ENCODE measurements at regions not wholly inside any gene's neighbourhood (a gene's known extent, or its start where the extent isn't known, plus 50 kb on each side); places are given as distances from the start of the nearest gene placed in this dataset.

GRCh38 chr5:107074996-107075395 is 595.7 kb downstream of the EFNA5 start:
- Histone ChIP-seq H3K9me3 (ENCODE audit: low read length) (no peaks in the 10 kb centered on the region), H3K4me2 (ENCODE audit: low read length) (no peak overlapping the region), H3K27ac (ENCODE audit: low read depth, low read length, poor library complexity, severe bottlenecking) (no peak overlapping the region), H4K20me1 (ENCODE audit: insufficient read depth, low read length) (no peaks in the 10 kb centered on the region), H3K79me2 (ENCODE audit: insufficient read depth, low read depth, low read length) (no peaks in the 10 kb centered on the region), H3K9me2 (ENCODE audit: insufficient read depth, low read length) (no peaks in the 10 kb centered on the region), H3K4me1 (ENCODE audit: insufficient read depth, low read length, poor library complexity, severe bottlenecking) (no peaks in the 10 kb centered on the region), H3K4me3 (ENCODE audit: low read depth, low read length, poor library complexity, severe bottlenecking) (no peak overlapping the region), H3K36me3 (ENCODE audit: insufficient read depth, low read length) (no peaks in the 10 kb centered on the region), H2AFZ (ENCODE audit: low read length) (no peak overlapping the region)
- TF ChIP-seq CTCF (conservative IDR thresholded peaks at IDR 0.05; ENCODE audit: low read length) (no peak), EZH2phosphoT487 (IDR thresholded peaks at IDR 0.05; ENCODE audit: borderline replicate concordance, low read depth, low read length) (no peak)
- ChIA-PET POLR2A (no interaction called here), CTCF (ENCODE audit: unreplicated experiment) (no interaction called here)
- DNase-seq (ENCODE audit: low spot score), result no peak
- intact Hi-C loops (cut with micrococcal nuclease; ENCODE audit: unreplicated experiment), result no loop called here
- no TSS peak for BruUV-seq (replicated peaks)

- BruUV-seq (replicated peaks), result no TSS peak
- no peaks in the 10 kb centered on the region for H3K36me3 ChIP-seq (ENCODE audit: insufficient read depth, low read length)
- H3K9me2 ChIP-seq (ENCODE audit: insufficient read depth, low read length), result no peaks in the 10 kb centered on the region; the same call in 1 of the 2 replicates
- H4K20me1 ChIP-seq (ENCODE audit: insufficient read depth, low read length), result no peaks in the 10 kb centered on the region
- H3K4me2 ChIP-seq (ENCODE audit: low read length), result no peak overlapping the region
- ChIA-PET POLR2A (no interaction called here), CTCF (ENCODE audit: unreplicated experiment) (no interaction called here)
- H3K4me1 ChIP-seq (ENCODE audit: insufficient read depth, low read length, poor library complexity, severe bottlenecking), result no peaks in the 10 kb centered on the region
- H3K79me2 ChIP-seq (ENCODE audit: insufficient read depth, low read depth, low read length), result no peaks in the 10 kb centered on the region
- intact Hi-C loops (cut with micrococcal nuclease; ENCODE audit: unreplicated experiment), result no loop called here
- H3K4me3 ChIP-seq (ENCODE audit: low read depth, low read length, poor library complexity, severe bottlenecking), result no peak overlapping the region
- H3K27ac ChIP-seq (ENCODE audit: low read depth, low read length, poor library complexity, severe bottlenecking), result no peak overlapping the region
- TF ChIP-seq CTCF (conservative IDR thresholded peaks at IDR 0.05; ENCODE audit: low read length) (no peak), EZH2phosphoT487 (IDR thresholded peaks at IDR 0.05; ENCODE audit: borderline replicate concordance, low read depth, low read length) (no peak)
- no peak overlapping the region for H2AFZ ChIP-seq (ENCODE audit: low read length)
- no peak for DNase-seq (ENCODE audit: low spot score)
- H3K9me3 ChIP-seq (ENCODE audit: low read length), result no peaks in the 10 kb centered on the region
Observed at GRCh38 chr5:107072967-107073366, 597.8 kb downstream of the EFNA5 start.

- H3K4me3 ChIP-seq (ENCODE audit: low read depth, low read length, poor library complexity, severe bottlenecking), result no peak overlapping the region
- no peak overlapping the region for H3K27ac ChIP-seq (ENCODE audit: low read depth, low read length, poor library complexity, severe bottlenecking)
- no peak overlapping the region for H2AFZ ChIP-seq (ENCODE audit: low read length)
- intact Hi-C loops (cut with micrococcal nuclease; ENCODE audit: unreplicated experiment), result no loop called here
- H3K4me2 ChIP-seq (ENCODE audit: low read length), result no peak overlapping the region
- H4K20me1 ChIP-seq (ENCODE audit: insufficient read depth, low read length), result no peaks in the 10 kb centered on the region
- H3K4me1 ChIP-seq (ENCODE audit: insufficient read depth, low read length, poor library complexity, severe bottlenecking), result no peaks in the 10 kb centered on the region
- TF ChIP-seq EZH2phosphoT487 (IDR thresholded peaks at IDR 0.05; ENCODE audit: borderline replicate concordance, low read depth, low read length), result no peak
- no peak for TF ChIP-seq CTCF (conservative IDR thresholded peaks at IDR 0.05; ENCODE audit: low read length)
- no peaks in the 10 kb centered on the region; the same call in 1 of the 2 replicates for H3K9me2 ChIP-seq (ENCODE audit: insufficient read depth, low read length)
- CTCF ChIA-PET (ENCODE audit: unreplicated experiment), result no interaction called here
- POLR2A ChIA-PET, result no interaction called here
- no peaks in the 10 kb centered on the region for H3K9me3 ChIP-seq (ENCODE audit: low read length)
- no peaks in the 10 kb centered on the region for H3K36me3 ChIP-seq (ENCODE audit: insufficient read depth, low read length)
- no peak for DNase-seq (ENCODE audit: low spot score)
- BruUV-seq (replicated peaks), result no TSS peak
- H3K79me2 ChIP-seq (ENCODE audit: insufficient read depth, low read depth, low read length), result no peaks in the 10 kb centered on the region
Observed at GRCh38 chr5:107072440-107072839, 598.3 kb downstream of the EFNA5 start.
